Activated T-cell treated with anti-CD3 and anti-CD28 coated beads for 48 hours (primary cell): ENCODE measurements at regions not wholly inside any gene's neighbourhood (a gene's known extent, or its start where the extent isn't known, plus 50 kb on each side); places are given as distances from the start of the nearest gene placed in this dataset.

ENCODE experiments used
- DNase-seq: peaks from one replicate; pipeline ENCODE4 v3.0.0-alpha.2; 2020; ENCODE audit warnings: low read depth

GRCh38 chrX:131703646-131704045 is 159.8 kb downstream of the OR13H1 start:
- DNase-seq: no peak

DNA sequence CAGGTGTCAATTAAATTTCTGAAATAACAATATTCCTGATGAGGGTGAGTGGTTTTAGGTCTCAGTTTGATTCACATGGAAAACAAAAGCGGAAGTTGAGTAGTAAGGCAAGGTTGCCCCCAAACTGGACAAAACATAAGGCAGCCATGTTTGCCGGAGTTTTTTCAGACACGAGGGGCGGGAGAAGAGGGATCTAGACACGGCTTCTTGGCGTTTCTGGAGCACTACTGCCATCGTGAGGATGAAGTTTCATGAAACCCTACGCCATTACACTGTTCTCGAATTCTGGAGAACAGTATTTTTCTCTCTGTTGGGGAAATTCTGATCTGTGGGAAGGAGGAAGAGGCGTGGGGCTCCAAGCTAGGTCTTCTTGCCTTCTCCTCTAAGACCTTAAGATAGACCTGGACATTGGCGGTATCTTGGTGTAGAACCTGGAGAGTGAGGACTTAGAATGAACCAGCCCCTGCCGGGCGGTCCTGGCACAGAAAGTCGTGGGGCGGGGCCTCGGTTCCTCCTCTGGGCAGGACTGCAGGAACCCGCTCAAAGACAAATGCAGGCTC is 160.3 kb downstream of the OR13H1 start:
- DNase-seq: no peak

DNA sequence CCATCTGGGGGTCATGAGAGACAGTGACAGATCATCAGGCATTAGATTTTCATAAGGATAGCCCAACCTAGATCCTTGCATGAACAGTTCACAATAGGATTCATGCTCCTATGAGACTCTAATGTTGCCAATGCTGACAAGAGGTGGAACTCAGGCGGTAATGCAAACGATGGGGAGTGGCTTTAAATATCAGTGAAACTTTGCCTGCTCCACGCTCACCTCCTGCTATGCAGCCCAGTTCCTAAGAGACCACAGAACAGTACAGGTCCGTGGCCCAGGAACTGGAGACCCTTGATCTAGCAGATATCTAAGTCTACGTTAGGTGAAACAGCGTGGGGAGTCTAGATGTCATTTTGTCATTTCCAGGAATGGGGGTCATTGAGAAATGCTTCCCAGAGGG is 165.7 kb downstream of the OR13H1 start:
- DNase-seq: no peak

GRCh38 chrX:131711478-131711867 is 167.6 kb downstream of the OR13H1 start:
- no peak for DNase-seq

DNA sequence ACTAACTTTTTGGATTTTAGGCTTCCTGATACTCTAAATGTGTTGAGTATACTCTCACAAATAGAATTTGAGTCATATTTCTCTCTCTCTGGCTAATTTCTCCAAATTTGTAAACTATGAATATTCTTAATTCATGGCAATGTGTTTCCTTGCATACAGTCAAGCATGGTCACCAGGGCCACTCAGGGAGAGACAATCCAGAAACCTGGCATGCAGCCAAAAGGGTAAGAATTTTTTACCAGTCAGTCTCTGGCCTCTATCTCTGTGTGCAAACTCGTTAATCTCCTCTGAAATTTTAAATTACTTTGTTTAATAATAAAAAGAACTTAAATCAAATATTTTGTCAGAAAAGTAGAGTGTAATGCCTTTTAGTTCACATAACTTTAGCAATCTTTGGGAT is 179.8 kb downstream of the OR13H1 start:
- no peak for DNase-seq

- DNase-seq: no peak
Observed at GRCh38 chrX:131724292-131724691, 180.4 kb downstream of the OR13H1 start.

GRCh38 chrX:131725001-131725654 is 181.3 kb downstream of the OR13H1 start:
- DNase-seq: no peak

- DNase-seq: no peak
Observed at GRCh38 chrX:131727778-131728177, 183.9 kb downstream of the OR13H1 start.

GRCh38 chrX:131728295-131729145 is 184.6 kb downstream of the OR13H1 start:
- DNase-seq: no peak

GRCh38 chrX:131729295-131729694 is 185.4 kb downstream of the OR13H1 start:
- DNase-seq: no peak

DNA sequence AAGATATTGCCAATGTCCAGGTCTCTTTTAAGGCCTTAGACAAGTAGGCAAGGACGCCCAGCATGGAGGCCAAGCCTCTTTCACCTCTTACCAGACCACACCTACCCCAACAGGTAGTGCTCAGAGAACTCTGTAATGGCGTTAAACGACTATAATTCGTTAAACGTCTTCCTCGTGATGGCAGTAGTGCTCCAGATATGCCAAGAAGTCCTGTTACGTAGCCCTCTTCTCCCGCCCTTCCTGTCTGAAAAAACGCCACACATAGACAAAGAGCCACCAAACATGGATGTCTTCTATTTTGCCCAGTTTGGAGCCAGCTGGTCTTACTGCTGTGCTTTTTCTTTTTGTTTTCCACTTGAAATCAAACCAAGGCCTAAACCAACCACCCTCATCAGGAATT is 190.7 kb downstream of the OR13H1 start:
- DNase-seq: no peak

GRCh38 chrX:131735127-131735526 is 191.3 kb downstream of the OR13H1 start:
- DNase-seq: no peak

DNA sequence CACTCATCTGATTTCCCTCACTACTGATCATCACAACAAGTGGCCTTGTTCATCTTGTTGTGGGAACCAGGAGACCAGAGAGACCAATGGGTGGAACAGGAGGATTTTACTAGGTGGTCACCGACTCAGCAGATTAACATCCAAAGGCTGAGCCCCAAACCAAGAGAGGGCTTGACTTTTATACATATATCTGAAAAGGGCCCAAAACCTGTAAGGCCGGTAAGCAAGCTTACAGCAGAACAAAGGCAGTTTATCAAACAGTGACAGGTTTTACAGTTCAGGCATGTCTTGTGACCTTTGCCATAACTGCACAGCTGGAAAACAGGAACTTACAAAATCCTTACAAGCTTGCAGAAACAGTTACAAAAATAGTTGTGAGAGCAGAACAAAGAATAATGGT is 195.9 kb downstream of the OR13H1 start:
- DNase-seq: no peak

- no peak for DNase-seq
Observed at GRCh38 chrX:131741103-131741581, 197.3 kb downstream of the OR13H1 start.

DNA sequence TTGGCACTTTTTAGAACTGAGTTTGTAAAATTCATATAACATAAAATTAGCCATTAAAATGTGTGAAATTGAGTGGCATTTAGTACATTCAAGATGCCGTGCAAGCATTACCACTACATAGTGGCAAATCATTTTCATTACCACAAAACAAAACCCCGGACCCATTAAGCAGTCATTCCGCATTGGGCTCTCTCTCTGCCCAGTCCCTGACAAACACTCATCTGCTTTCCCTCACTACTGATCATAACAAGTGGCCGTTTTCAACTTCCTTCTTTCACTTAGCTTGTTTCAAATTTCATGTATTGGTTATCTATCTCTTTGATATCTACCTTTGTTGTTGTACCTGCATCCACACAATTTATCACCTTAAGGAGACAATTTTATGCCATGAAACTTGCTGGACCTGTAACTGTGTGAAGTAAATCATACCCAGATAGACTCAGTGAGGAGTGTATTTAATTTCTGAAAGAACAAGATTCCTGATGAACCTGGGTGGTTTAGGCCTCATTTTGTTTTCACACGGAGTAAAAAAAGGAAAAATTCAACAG is 202.1 kb downstream of the OR13H1 start:
- DNase-seq: no peak

- no peak for DNase-seq
Observed at GRCh38 chrX:131746491-131746968, 202.7 kb downstream of the OR13H1 start.

DNA sequence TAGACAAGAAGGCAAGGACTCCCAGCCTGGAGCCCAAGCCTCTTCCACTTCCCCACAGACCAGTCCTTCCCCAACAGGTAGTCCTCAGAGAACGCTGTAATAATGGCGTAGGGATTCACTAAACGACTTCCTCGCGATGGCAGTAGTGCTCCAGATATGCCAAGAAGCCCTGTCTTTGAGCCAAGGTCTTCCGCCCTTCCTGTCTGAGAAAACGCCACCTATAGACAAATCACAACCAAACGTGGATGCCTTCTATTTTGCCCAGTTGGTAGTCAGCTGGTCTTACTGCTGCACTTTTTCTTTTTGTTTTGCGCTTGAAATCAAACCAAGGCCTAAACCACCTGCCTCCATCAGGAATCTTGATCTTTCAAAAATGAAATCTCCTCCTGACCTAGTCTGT is 203.3 kb downstream of the OR13H1 start:
- no peak for DNase-seq

DNA sequence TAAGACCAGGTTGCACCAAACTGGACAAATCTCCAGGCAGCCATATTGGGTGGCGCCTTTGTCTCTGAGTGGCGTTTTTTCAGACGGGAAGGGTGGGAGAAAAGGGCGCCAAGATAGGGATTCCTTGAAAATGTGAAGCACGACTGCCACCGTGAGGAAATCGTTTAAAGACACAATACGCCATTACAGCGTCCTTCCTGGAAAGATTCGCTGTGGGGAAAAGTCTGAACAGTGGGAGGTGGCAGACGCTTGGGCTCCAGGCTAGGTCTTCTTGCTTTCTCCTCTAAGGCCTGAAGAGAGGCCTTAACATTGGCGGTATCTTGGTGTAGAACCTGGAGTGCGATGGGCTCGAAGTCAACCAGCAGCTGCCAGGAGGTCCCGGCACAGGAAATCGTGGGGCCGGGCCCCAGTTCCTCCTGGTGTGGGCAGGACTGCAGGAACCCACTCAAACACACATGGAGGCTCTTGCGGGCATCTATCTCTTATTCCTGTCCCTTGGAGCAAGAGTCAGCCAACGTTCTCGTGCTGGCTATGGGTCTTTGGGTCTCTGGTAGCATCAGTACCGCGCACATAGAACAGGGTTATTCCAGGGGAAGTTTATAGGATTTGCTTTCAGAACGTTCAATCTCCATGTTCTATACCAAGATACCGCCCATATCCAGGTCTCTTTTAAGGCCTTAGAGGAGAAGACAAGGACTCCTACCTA is 208.8 kb downstream of the OR13H1 start:
- DNase-seq: no peak

- no peak for DNase-seq
Observed at GRCh38 chrX:131762802-131763234, 218.9 kb downstream of the OR13H1 start.

DNA sequence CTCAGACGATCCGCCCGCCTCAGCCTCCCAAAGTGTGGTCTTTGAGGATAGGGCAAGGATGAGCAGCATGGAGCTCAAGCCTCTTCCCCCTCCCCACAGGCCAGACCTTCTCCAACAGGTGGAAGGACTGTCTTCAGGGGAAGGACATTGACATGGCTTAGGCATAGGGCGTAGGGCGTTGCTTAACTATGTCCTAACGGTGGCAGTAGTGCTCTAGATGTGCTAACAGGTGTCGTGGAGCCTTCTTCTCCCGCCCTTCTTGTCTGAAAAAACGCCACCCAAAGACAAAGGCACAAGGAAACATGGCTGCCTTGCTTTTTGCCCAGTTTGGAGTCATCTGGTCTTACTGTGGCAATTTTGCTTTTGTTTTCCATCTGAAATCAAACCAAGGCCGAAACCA is 219.8 kb downstream of the OR13H1 start:
- no peak for DNase-seq

DNA sequence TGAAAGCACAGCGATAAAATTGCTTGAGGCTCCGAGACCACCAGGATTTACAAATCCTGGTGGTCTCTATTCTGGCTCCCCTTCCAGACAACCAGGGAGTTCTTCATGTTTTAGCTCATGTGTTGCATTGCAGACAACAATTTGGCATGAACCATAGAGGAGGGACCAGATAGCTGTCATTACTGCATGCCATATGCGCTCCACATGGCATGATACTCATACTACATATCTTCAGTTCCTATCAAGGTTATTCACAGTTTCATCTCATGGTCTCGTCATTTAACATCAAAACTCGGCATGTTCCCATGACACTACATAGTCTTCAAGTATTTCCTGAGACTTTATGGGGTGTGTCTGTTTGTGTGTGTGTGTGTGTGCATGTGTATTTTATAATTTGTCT is 220.3 kb downstream of the OR13H1 start:
- no peak for DNase-seq
